ENCODE measurements at regions not wholly inside any gene's neighbourhood (a gene's known extent, or its start where the extent isn't known, plus 50 kb on each side); places are given as distances from the start of the nearest gene placed in this dataset.

- TF ChIP-seq POLR2AphosphoS5 (IDR thresholded peaks at IDR 0.05; ENCODE audit: low read depth, low read length) (no peak), FOXJ3 (CRISPR knock-in tag; IDR thresholded peaks at IDR 0.05) (no peak), REST (IDR thresholded peaks at IDR 0.05; ENCODE audit: low read depth, low read length) (no peak)
Observed at GRCh38 chr11:109783840-109784239, 309.4 kb upstream of the ZC3H12C start (continued).

GRCh38 chr11:109784536-109784935 lies 308.7 kb upstream of the ZC3H12C start:
- H3F3A ChIP-seq (replicated peaks; ENCODE audit: insufficient read depth) = no peaks in the 10 kb centered on the region
- no peaks in the 10 kb centered on the region for H3K36me3 ChIP-seq (replicated peaks in 1 of 2; ENCODE audit: control insufficient read depth in 1 of 2, insufficient read depth in 2 of 2, low read length in 1 of 2)
- no peak overlapping the region for H3K4me3 ChIP-seq (ENCODE audit: low read depth in 2 of 2, low read length in 1 of 2)
- TF ChIP-seq CHD2 (IDR thresholded peaks at IDR 0.05; ENCODE audit: low read length, partially characterized antibody) = no peak
- TF ChIP-seq IRF3 (IDR thresholded peaks at IDR 0.05; ENCODE audit: low read depth, low read length) = no peak
- no peak for TF ChIP-seq YY1 (IDR thresholded peaks at IDR 0.05; ENCODE audit: low read depth)
- no peak for TF ChIP-seq RCOR1 (IDR thresholded peaks at IDR 0.05; ENCODE audit: low read length)
- TF ChIP-seq MAX (IDR thresholded peaks at IDR 0.05; ENCODE audit: low read depth) = no peak
- TF ChIP-seq PBX3 (IDR thresholded peaks at IDR 0.05) = no peak
- no peak for TF ChIP-seq EP300 (IDR thresholded peaks at IDR 0.05; ENCODE audit: borderline replicate concordance in 1 of 2, low read depth in 1 of 2, low read length in 1 of 2)
- TF ChIP-seq TAF1 (IDR thresholded peaks at IDR 0.05; ENCODE audit: borderline replicate concordance, low read depth, low read length) = no peak
- no peak for TF ChIP-seq NRF1 (IDR thresholded peaks at IDR 0.05; ENCODE audit: low read depth, low read length)
- no peak for TF ChIP-seq FOXJ3 (CRISPR knock-in tag; IDR thresholded peaks at IDR 0.05)
- no peak for TF ChIP-seq FOXM1 (IDR thresholded peaks at IDR 0.05; ENCODE audit: low read depth)
- no peak overlapping the region for H3K27ac ChIP-seq (ENCODE audit: low read depth in 2 of 2, low read length in 1 of 2)
- H4K20me1 ChIP-seq (ENCODE audit: insufficient read depth) = no peaks in the 10 kb centered on the region
- H3K27me3 ChIP-seq (ENCODE audit: insufficient read depth) = no peaks in the 10 kb centered on the region
- ChIA-PET POLR2A (no interaction called here), CTCF (interaction anchor here (0.9 kb wide), 2 partner anchors 155 to 1086 kb away, joined by 3 read pairs; no protein-coding TSS in a partner anchor)
- H3K79me2 ChIP-seq (ENCODE audit: insufficient read depth) = no peaks in the 10 kb centered on the region
- 43% methylated on average over 3 of the region's 3 CpGs for WGBS (ENCODE audit: low lambda C conversion rate)
- H3K9ac ChIP-seq = no peak overlapping the region
- H3K9me3 ChIP-seq = no peaks in the 10 kb centered on the region
- peaks cover 4 to 5% of the 10 kb centered on the region in 2 experiments; a peak in 2 of 4 replicates for H3K4me1 ChIP-seq (ENCODE audit: control insufficient read depth in 1 of 2, insufficient read depth in 2 of 2, low read depth in 1 of 2, low read length in 1 of 2)
- no peak overlapping the region for H3K4me2 ChIP-seq
- no peak for DNase-seq
- H2AFZ ChIP-seq (ENCODE audit: low read depth) = no peak overlapping the region
- no peaks in the 10 kb centered on the region for H3K9me2 ChIP-seq

Data from SK-N-SH (cell line).